Psoas muscle (tissue), 7 donors: ENCODE measurements at regions not wholly inside any gene's neighbourhood (a gene's known extent, or its start where the extent isn't known, plus 50 kb on each side); places are given as distances from the start of the nearest gene placed in this dataset.

Source experiments
- ATAC-seq, 4 donors: fragments of 200-7000 bp; cut with Tn5 transposase; one replicate each; pipeline ENCODE4 v1.9.1; 2020; ENCODE audit warnings: moderate library complexity in 3 of 4, mild to moderate bottlenecking in 2 of 4
- DNase-seq, 2 donors: peaks; one replicate each; pipeline ENCODE4 v3.0.0-alpha.2; 2020
- H3K27ac ChIP-seq: fragments of 200-600 bp; one replicate; pipeline ENCODE4 v1.8.0; 2022
- H3K27me3 ChIP-seq, 3 donors: fragments of 200-600 bp in 1 of 3; one replicate each; pipeline versions ENCODE4 v1.6.1 to v1.8.0; 2013 to 2022; ENCODE audit warnings: low read length in 2 of 3, mild to moderate bottlenecking in 2 of 3, moderate library complexity in 1 of 3; ENCODE audit not compliant: insufficient read depth in 3 of 3
- H3K36me3 ChIP-seq, 2 donors: fragments of 200-600 bp in 1 of 2; one replicate each; pipeline versions ENCODE4 v1.6.1 to v1.8.0; 2013 to 2022; ENCODE audit warnings: low read depth in 1 of 2, mild to moderate bottlenecking in 1 of 2, moderate library complexity in 1 of 2; ENCODE audit not compliant: insufficient read depth in 1 of 2
- H3K4me1 ChIP-seq: fragments of 200-600 bp; one replicate; pipeline ENCODE4 v1.8.0; 2022
- H3K4me3 ChIP-seq: fragments of 200-600 bp; one replicate; pipeline ENCODE4 v1.8.0; 2022; ENCODE audit warnings: mild to moderate bottlenecking
- H3K9me3 ChIP-seq: fragments of 200-600 bp; one replicate; pipeline ENCODE4 v1.8.0; 2022
- CTCF ChIP-seq: fragments of 200-600 bp; IDR thresholded peaks from one replicate; pipeline ENCODE4 v1.8.0; 2022; ENCODE audit warnings: antibody characterized with exemption
- WGBS, 3 donors: extraction: QIAGEN DNeasy Blood & Tissue Kit; methylation state at CpG; one replicate each; pipeline versions ENCODE4 v1.1.6 to v1.1.7; 2013; 5-methylcytosine and 5-hydroxymethylcytosine counted together
- intact Hi-C, 2 donors: fragments of 100-400 bp; cut with DNase I; formaldehyde crosslinking; loops; one replicate each; pipeline versions ENCODE4 v1.11.0 to v1.14.2; 2022
- donor health status: healthy with polysubstance abuse.
- donor health status: DM: no; HTN: no; CAD: no; lungs with moderate emphysema.
- donor health status: Bipolar disorder and iron deficiency.
- donor health status: healthy.
- donor health status: DM: yes; HTN: yes; CAD: no.
- donor health status: DM: no; HTN: no; CAD: no.
- donor health status: DM: yes; HTN: yes; CAD: no.

- ATAC-seq, result no peak
- no peaks in the 10 kb centered on the region for H3K4me1 ChIP-seq
- DNase-seq, result no peak
- intact Hi-C loops, result no loop called here
- H3K27me3 ChIP-seq, result no peaks in the 10 kb centered on the region
- TF ChIP-seq CTCF, result no peak
- H3K9me3 ChIP-seq, result no peaks in the 10 kb centered on the region
- WGBS, 3 donors, result 74 to 89% (median 74%) methylated on average over 3 of the region's 3 CpGs
- H3K4me3 ChIP-seq, result no peak overlapping the region
- no peaks in the 10 kb centered on the region for H3K36me3 ChIP-seq
- no peak overlapping the region for H3K27ac ChIP-seq
Observed at GRCh38 chr3:168990621-168991020, 672.9 kb downstream of the MECOM start.

GRCh38 chr3:168990134-168990533, 673.4 kb downstream of the MECOM start:
- ATAC-seq (no peak), DNase-seq (no peak)
- Histone ChIP-seq H3K36me3 (no peaks in the 10 kb centered on the region), H3K9me3 (no peaks in the 10 kb centered on the region), H3K27ac (no peak overlapping the region), H3K27me3 (no peaks in the 10 kb centered on the region), H3K4me3 (no peak overlapping the region), H3K4me1 (no peaks in the 10 kb centered on the region)
- WGBS, 3 donors, result 65 to 73% (median 67%) methylated on average over 2 of the region's 2 CpGs
- intact Hi-C loops, result no loop called here
- TF ChIP-seq CTCF, result no peak

GRCh38 chr3:168989396-168989795, 674.1 kb downstream of the MECOM start:
- no peaks in the 10 kb centered on the region for H3K9me3 ChIP-seq
- no peak overlapping the region for H3K4me3 ChIP-seq
- DNase-seq (no peak), ATAC-seq (no peak)
- H3K27me3 ChIP-seq, result no peaks in the 10 kb centered on the region
- no peaks in the 10 kb centered on the region for H3K36me3 ChIP-seq
- 69 to 76% (median 69%) methylated on average over 5 of the region's 5 CpGs for WGBS, 3 donors
- no peaks in the 10 kb centered on the region for H3K4me1 ChIP-seq
- TF ChIP-seq CTCF, result no peak
- H3K27ac ChIP-seq, result no peak overlapping the region
- intact Hi-C loops, result no loop called here

GRCh38 chr3:168988853-168989252, 674.7 kb downstream of the MECOM start:
- Histone ChIP-seq H3K36me3 (no peaks in the 10 kb centered on the region), H3K4me1 (no peaks in the 10 kb centered on the region), H3K4me3 (no peak overlapping the region), H3K27ac (no peak overlapping the region), H3K27me3 (no peaks in the 10 kb centered on the region), H3K9me3 (no peaks in the 10 kb centered on the region)
- intact Hi-C loops, result no loop called here
- no peak for TF ChIP-seq CTCF
- WGBS, 3 donors, result 75 to 85% (median 80%) methylated on average over 1 of the region's 1 CpG
- ATAC-seq (no peak), DNase-seq (no peak)

GRCh38 chr3:168984872-168985271, 678.6 kb downstream of the MECOM start:
- 81 to 93% (median 89%) methylated on average over 1 of the region's 1 CpG for WGBS, 3 donors

More at GRCh38 chr3:168984872-168985271, 678.6 kb downstream of the MECOM start:
- Histone ChIP-seq H3K27ac (no peak overlapping the region), H3K4me1 (no peaks in the 10 kb centered on the region), H3K27me3 (no peaks in the 10 kb centered on the region), H3K36me3 (no peaks in the 10 kb centered on the region), H3K9me3 (no peaks in the 10 kb centered on the region), H3K4me3 (no peak overlapping the region)
- intact Hi-C loops, result no loop called here
- ATAC-seq (no peak), DNase-seq (no peak)
- no peak for TF ChIP-seq CTCF
